OCI-LY7 (cell line): ENCODE measurements at regions not wholly inside any gene's neighbourhood (a gene's known extent, or its start where the extent isn't known, plus 50 kb on each side); places are given as distances from the start of the nearest gene placed in this dataset.

Source experiments
- BruUV-seq: library from RNA; stranded (reverse); fragments of 400-500 nt; replicated peaks from 2 replicates; lab custom pipeline; 2021; lab: Mats Ljungman, UMichigan
- CTCF ChIA-PET: fragments of 300-600 bp; sonication (Branson Sonifier 250); formaldehyde crosslinking; loops from one replicate; lab custom pipeline; 2022; ENCODE audit warnings: antibody characterized with exemption; ENCODE audit not compliant: unreplicated experiment; lab: Charles Lee
- POLR2A ChIA-PET: fragments of 300-600 bp; sonication (Branson Sonifier 250); formaldehyde crosslinking; loops from one replicate; lab custom pipeline; 2022; ENCODE audit warnings: antibody characterized with exemption; lab: Charles Lee
- DNase-seq: peaks from one replicate; pipeline ENCODE4 v3.0.0-alpha.2; 2015; ENCODE audit warnings: low spot score
- H2AFZ ChIP-seq: fragments of 200-600 bp; sonication (generic), shearing (Covaris generic); 2 replicates; pipeline ENCODE4 v1.6.1; 2014; ENCODE audit warnings: mild to moderate bottlenecking, antibody characterized with exemption, low read length, moderate library complexity
- H3K27ac ChIP-seq: fragments of 200-600 bp; sonication (generic); 2 replicates; pipeline ENCODE4 v1.5.1; 2014; ENCODE audit warnings: mixed run types, low read depth, mild to moderate bottlenecking, moderate library complexity, low read length, inconsistent platforms; ENCODE audit not compliant: poor library complexity, severe bottlenecking
- H3K36me3 ChIP-seq: fragments of 200-600 bp; sonication (generic); 2 replicates; pipeline ENCODE4 v1.6.1; 2014; ENCODE audit warnings: mild to moderate bottlenecking, antibody characterized with exemption, low read length, moderate library complexity, mixed read lengths; ENCODE audit not compliant: insufficient read depth
- H3K4me1 ChIP-seq: fragments of 200-600 bp; sonication (generic); 2 replicates; pipeline ENCODE4 v1.5.1; 2014; ENCODE audit warnings: mild to moderate bottlenecking, low read length; ENCODE audit not compliant: insufficient read depth, poor library complexity, severe bottlenecking
- H3K4me2 ChIP-seq: fragments of 200-600 bp; sonication (generic); 2 replicates; pipeline ENCODE4 v1.6.1; 2014; ENCODE audit warnings: mild to moderate bottlenecking, low read length
- H3K4me3 ChIP-seq: fragments of 200-600 bp; sonication (generic); 2 replicates; pipeline ENCODE4 v1.5.1; 2014; ENCODE audit warnings: mild to moderate bottlenecking, low read depth, low read length; ENCODE audit not compliant: poor library complexity, severe bottlenecking
- H3K79me2 ChIP-seq: fragments of 200-600 bp; sonication (generic); 2 replicates; pipeline ENCODE4 v1.6.1; 2016; ENCODE audit warnings: low read depth, mild to moderate bottlenecking, low read length, moderate library complexity, mixed read lengths; ENCODE audit not compliant: insufficient read depth
- H3K9me2 ChIP-seq: fragments of 200-600 bp; sonication (generic); 2 replicates; pipeline ENCODE4 v1.6.1; 2016; ENCODE audit warnings: mild to moderate bottlenecking, low read length, mixed read lengths; ENCODE audit not compliant: insufficient read depth
- H3K9me3 ChIP-seq: fragments of 200-600 bp; sonication (generic); 2 replicates; pipeline ENCODE4 v1.6.1; 2014; ENCODE audit warnings: mild to moderate bottlenecking, mixed run types, low read length, mixed read lengths
- H4K20me1 ChIP-seq: fragments of 200-600 bp; sonication (generic); 2 replicates; pipeline ENCODE4 v1.6.1; 2014; ENCODE audit warnings: mild to moderate bottlenecking, antibody characterized with exemption, low read length, moderate library complexity, mixed read lengths; ENCODE audit not compliant: insufficient read depth
- EZH2phosphoT487 ChIP-seq: fragments of 200-600 bp; sonication (generic); IDR thresholded peaks from 2 replicates; pipeline ENCODE4 v1.6.1; 2018; ENCODE audit warnings: low read depth, borderline replicate concordance, mild to moderate bottlenecking, mixed run types, antibody characterized with exemption, low read length, moderate library complexity, mixed read lengths
- intact Hi-C: fragments of 100-400 bp; cut with micrococcal nuclease; formaldehyde crosslinking; loops from one replicate; pipeline ENCODE4 v1.10.0; 2022; ENCODE audit not compliant: unreplicated experiment
- TF ChIP-seq, protein P1 (sequence below): fragments of 200-600 bp; sonication (generic); conservative IDR thresholded peaks from 2 replicates; pipeline ENCODE4 v1.5.1; 2014; ENCODE audit warnings: mild to moderate bottlenecking, antibody characterized with exemption, low read length, moderate library complexity, mixed read lengths

- H3K4me3 ChIP-seq = no peak overlapping the region
- no TSS peak for BruUV-seq
- no peaks in the 10 kb centered on the region for H3K9me2 ChIP-seq
- CTCF ChIA-PET = no interaction called here
- intact Hi-C loops = no loop called here
- no peaks in the 10 kb centered on the region for H3K36me3 ChIP-seq
- no peaks in the 10 kb centered on the region for H3K4me1 ChIP-seq
- TF ChIP-seq EZH2phosphoT487 = no peak
- H4K20me1 ChIP-seq = no peaks in the 10 kb centered on the region
- no peak overlapping the region for H2AFZ ChIP-seq
- no peaks in the 10 kb centered on the region for H3K9me3 ChIP-seq
- H3K4me2 ChIP-seq = no peak overlapping the region
- POLR2A ChIA-PET = interaction anchor here (0.6 to 1.1 kb wide), 2 partner anchors 15 to 451 kb away, joined by 3 read pairs; no protein-coding TSS in a partner anchor
- DNase-seq = no peak
- no peak overlapping the region for H3K27ac ChIP-seq
- H3K79me2 ChIP-seq = no peaks in the 10 kb centered on the region
Measured at GRCh38 chr6:25192590-25193459, 86.3 kb upstream of the CARMIL1 start.

GRCh38 chr6:25193460-25194171 is 85.6 kb upstream of the CARMIL1 start:
- ChIA-PET CTCF (no interaction called here), POLR2A (interaction anchor here (0.6 to 1.1 kb wide), 4 partner anchors 16 to 452 kb away, joined by 3 to 4 read pairs (median 3); no protein-coding TSS in a partner anchor)
- no peaks in the 10 kb centered on the region for H3K79me2 ChIP-seq
- H3K36me3 ChIP-seq = no peaks in the 10 kb centered on the region
- no peak for DNase-seq
- no peaks in the 10 kb centered on the region for H4K20me1 ChIP-seq
- H2AFZ ChIP-seq = no peak overlapping the region
- no peak overlapping the region for H3K27ac ChIP-seq
- H3K9me2 ChIP-seq = no peaks in the 10 kb centered on the region
- H3K4me2 ChIP-seq = no peak overlapping the region
- intact Hi-C loops = no loop called here
- TF ChIP-seq, protein P1, sequence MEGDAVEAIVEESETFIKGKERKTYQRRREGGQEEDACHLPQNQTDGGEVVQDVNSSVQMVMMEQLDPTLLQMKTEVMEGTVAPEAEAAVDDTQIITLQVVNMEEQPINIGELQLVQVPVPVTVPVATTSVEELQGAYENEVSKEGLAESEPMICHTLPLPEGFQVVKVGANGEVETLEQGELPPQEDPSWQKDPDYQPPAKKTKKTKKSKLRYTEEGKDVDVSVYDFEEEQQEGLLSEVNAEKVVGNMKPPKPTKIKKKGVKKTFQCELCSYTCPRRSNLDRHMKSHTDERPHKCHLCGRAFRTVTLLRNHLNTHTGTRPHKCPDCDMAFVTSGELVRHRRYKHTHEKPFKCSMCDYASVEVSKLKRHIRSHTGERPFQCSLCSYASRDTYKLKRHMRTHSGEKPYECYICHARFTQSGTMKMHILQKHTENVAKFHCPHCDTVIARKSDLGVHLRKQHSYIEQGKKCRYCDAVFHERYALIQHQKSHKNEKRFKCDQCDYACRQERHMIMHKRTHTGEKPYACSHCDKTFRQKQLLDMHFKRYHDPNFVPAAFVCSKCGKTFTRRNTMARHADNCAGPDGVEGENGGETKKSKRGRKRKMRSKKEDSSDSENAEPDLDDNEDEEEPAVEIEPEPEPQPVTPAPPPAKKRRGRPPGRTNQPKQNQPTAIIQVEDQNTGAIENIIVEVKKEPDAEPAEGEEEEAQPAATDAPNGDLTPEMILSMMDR = no peak
- TF ChIP-seq EZH2phosphoT487 = no peak
- no TSS peak for BruUV-seq
- H3K4me1 ChIP-seq = no peaks in the 10 kb centered on the region
- no peak overlapping the region for H3K4me3 ChIP-seq
- H3K9me3 ChIP-seq = no peaks in the 10 kb centered on the region

DNA sequence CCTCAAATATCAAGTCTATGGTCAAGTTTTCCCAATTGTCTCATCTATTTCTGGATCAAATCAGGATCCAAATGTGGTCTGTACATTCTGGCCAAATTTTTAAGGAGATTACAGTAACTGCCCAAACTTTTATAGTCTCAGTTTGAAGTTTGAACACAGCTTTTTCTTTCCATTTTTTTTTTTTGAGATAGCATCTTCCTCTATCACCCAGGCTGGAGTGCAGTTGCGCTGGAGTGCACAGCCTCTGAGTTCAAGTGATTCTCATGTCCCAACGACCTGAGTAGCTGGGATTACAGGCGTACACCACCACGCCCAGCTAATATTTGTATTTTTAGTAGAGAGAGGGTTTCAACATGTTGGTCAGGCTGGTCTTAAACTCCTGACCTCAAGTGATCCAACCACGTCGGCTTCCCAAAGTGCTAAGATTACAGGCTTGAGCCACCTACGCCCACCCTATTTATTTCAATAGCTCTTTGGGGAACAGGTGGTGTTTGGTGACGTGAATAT is 84.9 kb upstream of the CARMIL1 start:
- Histone ChIP-seq H3K27ac (no peak overlapping the region), H4K20me1 (no peaks in the 10 kb centered on the region), H3K36me3 (no peaks in the 10 kb centered on the region), H2AFZ (no peak overlapping the region), H3K4me2 (no peak overlapping the region), H3K4me1 (no peaks in the 10 kb centered on the region), H3K9me2 (no peaks in the 10 kb centered on the region), H3K9me3 (no peaks in the 10 kb centered on the region), H3K4me3 (no peak overlapping the region), H3K79me2 (no peaks in the 10 kb centered on the region)
- POLR2A ChIA-PET = interaction anchor here (0.6 to 1.2 kb wide), 3 partner anchors 8 to 470 kb away, joined by 3 read pairs; no protein-coding TSS in a partner anchor
- intact Hi-C loops = no loop called here
- no peak for TF ChIP-seq EZH2phosphoT487
- TF ChIP-seq, protein P1 = no peak
- DNase-seq = no peak
- BruUV-seq = no TSS peak
- CTCF ChIA-PET = no interaction called here
